ENCODE measurements at regions not wholly inside any gene's neighbourhood (a gene's known extent, or its start where the extent isn't known, plus 50 kb on each side); places are given as distances from the start of the nearest gene placed in this dataset.
"Not testable (repeated sequence)": the region's sequence is repeated elsewhere in the genome, so short reads cannot be mapped to it uniquely, and the experiment has no call there.

GRCh38 chr14:21768875-21769257, 95.2 kb upstream of the OR4E1 start:
- intact Hi-C loops (cut with DNase I, micrococcal nuclease), result no loop called here
- DNase-seq, result no peak
- ATAC-seq, result no peak

- intact Hi-C loops (cut with DNase I, micrococcal nuclease), result no loop called here
- DNase-seq (no peak), ATAC-seq (peak; percentile 53)
Measured at GRCh38 chr14:21768116-21768874, 94.7 kb upstream of the OR4E1 start.

- DNase-seq; intact Hi-C loops (cut with DNase I, micrococcal nuclease); ATAC-seq: not testable (repeated sequence)
Measured at GRCh38 chr14:21760360-21760759, 86.7 kb upstream of the OR4E1 start.

- ATAC-seq (no peak), DNase-seq (no peak)
- intact Hi-C loops (cut with DNase I, micrococcal nuclease), result no loop called here
Measured at GRCh38 chr14:21749306-21749868, 75.8 kb upstream of the OR4E1 start.

- intact Hi-C loops (cut with DNase I, micrococcal nuclease), result no loop called here
- DNase-seq (peak in 1 of 2 donors; percentile 59), ATAC-seq (peak; percentile 75)
Measured at GRCh38 chr14:21748869-21749303, 75.3 kb upstream of the OR4E1 start.

GRCh38 chr14:21735639-21736307, 62.2 kb upstream of the OR4E1 start:
- intact Hi-C loops (cut with DNase I, micrococcal nuclease), result no loop called here
- no peak for ATAC-seq
- DNase-seq, result no peak

- DNase-seq, result no peak
- intact Hi-C loops (cut with DNase I, micrococcal nuclease), result no loop called here
- no peak for ATAC-seq
Measured at GRCh38 chr14:21735200-21735599, 61.6 kb upstream of the OR4E1 start.

- ATAC-seq (peak; percentile 42), DNase-seq (peak in 1 of 2 donors; percentile 14)
- intact Hi-C loops (cut with DNase I, micrococcal nuclease), result no loop called here
Measured at GRCh38 chr14:21734457-21735074, 60.9 kb upstream of the OR4E1 start.

GRCh38 chr14:21729703-21730233, 56.1 kb upstream of the OR4E1 start:
- ATAC-seq (no peak), DNase-seq (no peak)
- intact Hi-C loops (cut with DNase I, micrococcal nuclease), result no loop called here

GRCh38 chr14:21725250-21725649, 51.6 kb upstream of the OR4E1 start:
- intact Hi-C loops (cut with DNase I, micrococcal nuclease), result no loop called here
- DNase-seq, result no peak
- ATAC-seq, result no peak

GRCh38 chr14:21724090-21724973, 50.7 kb upstream of the OR4E1 start:
- ATAC-seq, result peak; percentile 27
- intact Hi-C loops (cut with DNase I, micrococcal nuclease), result no loop called here
- no peak for DNase-seq

GRCh38 chr14:21723431-21724045, 49.9 kb upstream of the OR4E1 start:
- intact Hi-C loops (cut with DNase I, micrococcal nuclease), result no loop called here
- peak; percentile 44 for ATAC-seq
- DNase-seq, result peak in 1 of 2 donors; percentile 22

Data from left colon (tissue), 2 donors.